ENCODE measurements at regions not wholly inside any gene's neighbourhood (a gene's known extent, or its start where the extent isn't known, plus 50 kb on each side); places are given as distances from the start of the nearest gene placed in this dataset.

DNA sequence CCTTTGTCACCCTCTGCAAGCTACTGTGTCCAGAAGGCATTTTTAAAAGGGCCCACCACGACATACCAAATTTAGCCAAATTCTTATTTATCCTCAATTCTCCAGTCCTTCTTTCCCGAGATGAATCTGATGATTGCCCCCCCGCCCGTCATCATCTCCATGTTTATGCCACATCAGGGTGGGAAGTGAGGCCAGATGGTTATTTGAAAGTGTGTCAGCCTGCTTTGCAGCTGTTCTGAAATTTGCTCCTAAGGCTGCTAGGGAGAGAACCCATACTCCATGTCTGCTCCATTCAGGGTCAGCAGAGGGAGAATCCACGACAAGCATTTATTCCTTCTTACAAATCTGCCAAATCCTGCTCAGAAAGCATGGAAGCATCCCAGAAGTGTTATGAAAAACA, 337.8 kb downstream of the ADAMTS20 start:
- Histone ChIP-seq H4K20me1 (ENCODE audit: low read length) (no peaks in the 10 kb centered on the region), H3K79me2 (ENCODE audit: low read length) (no peaks in the 10 kb centered on the region), H3K9ac (ENCODE audit: low read length) (no peak overlapping the region), H3K9me3 (ENCODE audit: low read length) (no peaks in the 10 kb centered on the region), H3K27me3 (ENCODE audit: low read length) (no peaks in the 10 kb centered on the region), H3K4me2 (ENCODE audit: low read length) (no peak overlapping the region), H3K4me3 (ENCODE audit: low read length) (no peak overlapping the region), H2AFZ (ENCODE audit: low read length) (no peak overlapping the region), H3K27ac (ENCODE audit: low read length) (no peak overlapping the region), H3K9me2 (replicated peaks; ENCODE audit: low read length) (no peaks in the 10 kb centered on the region), H3K4me1 (ENCODE audit: insufficient read depth, low read length) (no peaks in the 10 kb centered on the region; the same call in 1 of the 2 replicates), H3K36me3 (ENCODE audit: low read depth, low read length) (no peaks in the 10 kb centered on the region), H3F3A (ENCODE audit: low read length, unreplicated experiment) (no peaks in the 10 kb centered on the region)
- no peak for TF ChIP-seq EZH2phosphoT487 (IDR thresholded peaks at IDR 0.05; ENCODE audit: borderline replicate concordance, low read length)
- TF ChIP-seq, protein P1, sequence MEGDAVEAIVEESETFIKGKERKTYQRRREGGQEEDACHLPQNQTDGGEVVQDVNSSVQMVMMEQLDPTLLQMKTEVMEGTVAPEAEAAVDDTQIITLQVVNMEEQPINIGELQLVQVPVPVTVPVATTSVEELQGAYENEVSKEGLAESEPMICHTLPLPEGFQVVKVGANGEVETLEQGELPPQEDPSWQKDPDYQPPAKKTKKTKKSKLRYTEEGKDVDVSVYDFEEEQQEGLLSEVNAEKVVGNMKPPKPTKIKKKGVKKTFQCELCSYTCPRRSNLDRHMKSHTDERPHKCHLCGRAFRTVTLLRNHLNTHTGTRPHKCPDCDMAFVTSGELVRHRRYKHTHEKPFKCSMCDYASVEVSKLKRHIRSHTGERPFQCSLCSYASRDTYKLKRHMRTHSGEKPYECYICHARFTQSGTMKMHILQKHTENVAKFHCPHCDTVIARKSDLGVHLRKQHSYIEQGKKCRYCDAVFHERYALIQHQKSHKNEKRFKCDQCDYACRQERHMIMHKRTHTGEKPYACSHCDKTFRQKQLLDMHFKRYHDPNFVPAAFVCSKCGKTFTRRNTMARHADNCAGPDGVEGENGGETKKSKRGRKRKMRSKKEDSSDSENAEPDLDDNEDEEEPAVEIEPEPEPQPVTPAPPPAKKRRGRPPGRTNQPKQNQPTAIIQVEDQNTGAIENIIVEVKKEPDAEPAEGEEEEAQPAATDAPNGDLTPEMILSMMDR (conservative IDR thresholded peaks at IDR 0.05; ENCODE audit: low read depth, low read length), result no peak
- TF ChIP-seq EZH2 (IDR thresholded peaks at IDR 0.05; ENCODE audit: low read length, unreplicated experiment), result no peak
- DNase-seq, result no peak
- POLR2A ChIA-PET (ENCODE audit: unreplicated experiment), result no interaction called here
- intact Hi-C loops (cut with micrococcal nuclease), result loop anchor here (5.0 kb wide), 1 partner anchor 63 kb away; no protein-coding TSS in a partner anchor
- BruUV-seq (replicated peaks), result no TSS peak
- CTCF ChIA-PET, result no interaction called here
- ATAC-seq, result no peak

DNA sequence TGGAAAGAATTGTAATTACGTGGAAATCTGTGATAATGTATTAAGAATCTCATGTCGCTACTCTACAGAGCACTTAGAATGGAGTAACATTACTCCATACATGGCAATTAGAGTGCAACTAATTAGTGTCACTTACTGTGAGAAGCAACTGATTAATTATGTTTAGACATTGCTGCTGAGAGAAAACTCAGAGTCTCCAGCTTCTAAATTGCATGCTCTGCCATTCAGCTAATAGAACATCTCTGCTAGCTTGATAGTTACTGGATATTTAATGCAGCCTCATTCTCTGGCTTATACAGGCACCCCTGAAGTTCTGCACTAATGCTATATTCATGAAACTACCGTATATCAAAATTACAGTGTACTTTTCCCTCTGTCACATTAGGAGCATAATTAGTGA, 338.4 kb downstream of the ADAMTS20 start:
- Histone ChIP-seq H3K9me3 (ENCODE audit: low read length) (no peaks in the 10 kb centered on the region), H2AFZ (ENCODE audit: low read length) (no peak overlapping the region), H3F3A (ENCODE audit: low read length, unreplicated experiment) (no peaks in the 10 kb centered on the region), H3K4me1 (ENCODE audit: insufficient read depth, low read length) (no peaks in the 10 kb centered on the region; the same call in 1 of the 2 replicates), H3K27me3 (ENCODE audit: low read length) (no peaks in the 10 kb centered on the region), H3K27ac (ENCODE audit: low read length) (no peak overlapping the region), H3K36me3 (ENCODE audit: low read depth, low read length) (no peaks in the 10 kb centered on the region), H3K4me2 (ENCODE audit: low read length) (no peak overlapping the region), H3K9ac (ENCODE audit: low read length) (no peak overlapping the region), H3K4me3 (ENCODE audit: low read length) (no peak overlapping the region), H3K9me2 (replicated peaks; ENCODE audit: low read length) (0 out of 2 replicates have a peak, but pooled peaks cover 2% of the 10 kb centered on the region), H3K79me2 (ENCODE audit: low read length) (no peaks in the 10 kb centered on the region), H4K20me1 (ENCODE audit: low read length) (no peaks in the 10 kb centered on the region)
- no peak for ATAC-seq
- TF ChIP-seq, protein P1 (conservative IDR thresholded peaks at IDR 0.05; ENCODE audit: low read depth, low read length), result no peak
- no peak for TF ChIP-seq EZH2 (IDR thresholded peaks at IDR 0.05; ENCODE audit: low read length, unreplicated experiment)
- TF ChIP-seq EZH2phosphoT487 (IDR thresholded peaks at IDR 0.05; ENCODE audit: borderline replicate concordance, low read length), result no peak
- DNase-seq, result no peak
- ChIA-PET POLR2A (ENCODE audit: unreplicated experiment) (no interaction called here), CTCF (no interaction called here)
- intact Hi-C loops (cut with micrococcal nuclease), result loop anchor here (5.0 kb wide), 1 partner anchor 64 kb away; no protein-coding TSS in a partner anchor
- BruUV-seq (replicated peaks), result no TSS peak

DNA sequence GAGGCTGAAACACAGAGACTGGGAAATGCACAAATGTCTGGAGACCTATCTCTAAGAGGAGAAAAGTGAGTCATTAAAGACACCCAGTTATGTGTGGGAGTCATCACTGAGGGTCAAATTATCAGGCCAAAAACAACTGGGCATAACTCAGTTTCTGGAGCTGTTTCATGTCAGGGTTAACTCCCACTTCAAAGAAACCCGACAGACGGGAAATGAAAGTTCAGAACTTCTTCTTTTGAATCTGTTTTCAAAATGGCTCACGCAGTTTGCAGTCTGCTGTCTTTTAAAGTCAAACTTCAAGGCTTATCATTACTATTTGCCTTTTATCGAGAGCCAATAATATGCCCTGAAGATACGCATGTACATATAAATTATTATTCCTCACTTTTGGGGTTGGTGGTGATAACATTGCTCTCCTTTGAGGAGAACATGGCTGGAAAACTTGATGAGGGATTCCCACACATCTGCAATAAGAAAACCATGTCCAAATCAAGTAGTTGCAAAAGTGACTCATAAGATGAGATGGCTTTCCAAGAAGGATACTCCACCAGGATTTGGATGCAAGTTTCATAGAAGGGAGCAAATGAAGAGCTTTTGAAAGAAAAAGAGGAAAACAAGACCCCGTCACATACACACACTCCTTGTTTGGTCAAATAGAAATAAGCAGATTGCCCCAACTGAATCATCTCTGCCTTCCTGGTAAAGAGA, 341.4 kb downstream of the ADAMTS20 start:
- no TSS peak for BruUV-seq (replicated peaks)
- H3K9me2 ChIP-seq (replicated peaks; ENCODE audit: low read length), result 0 out of 2 replicates have a peak, but pooled peaks cover 2% of the 10 kb centered on the region
- H3K27ac ChIP-seq (ENCODE audit: low read length), result no peak overlapping the region
- no peaks in the 10 kb centered on the region for H3K27me3 ChIP-seq (ENCODE audit: low read length)
- no peak overlapping the region for H3K9ac ChIP-seq (ENCODE audit: low read length)
- no peaks in the 10 kb centered on the region for H4K20me1 ChIP-seq (ENCODE audit: low read length)
- peaks cover 9% of the 10 kb centered on the region for H3K4me1 ChIP-seq (ENCODE audit: insufficient read depth, low read length)
- intact Hi-C loops (cut with micrococcal nuclease), result loop anchor here (5.0 kb wide), 1 partner anchor 67 kb away; no protein-coding TSS in a partner anchor
- DNase-seq (peak; percentile 31), ATAC-seq (no peak)
- no peaks in the 10 kb centered on the region for H3K79me2 ChIP-seq (ENCODE audit: low read length)
- no peaks in the 10 kb centered on the region for H3K36me3 ChIP-seq (ENCODE audit: low read depth, low read length)
- ChIA-PET POLR2A (ENCODE audit: unreplicated experiment) (no interaction called here), CTCF (no interaction called here)
- 0 out of 2 replicates have a peak overlapping the region, but pooled peaks have one; percentile 20 for H2AFZ ChIP-seq (ENCODE audit: low read length)
- no peak overlapping the region for H3K4me3 ChIP-seq (ENCODE audit: low read length)
- no peak overlapping the region for H3K4me2 ChIP-seq (ENCODE audit: low read length)
- TF ChIP-seq EZH2phosphoT487 (IDR thresholded peaks at IDR 0.05; ENCODE audit: borderline replicate concordance, low read length) (no peak), EZH2 (IDR thresholded peaks at IDR 0.05; ENCODE audit: low read length, unreplicated experiment) (no peak)
- TF ChIP-seq, protein P1 (conservative IDR thresholded peaks at IDR 0.05; ENCODE audit: low read depth, low read length), result no peak
- H3F3A ChIP-seq (ENCODE audit: low read length, unreplicated experiment), result no peaks in the 10 kb centered on the region
- H3K9me3 ChIP-seq (ENCODE audit: low read length), result no peaks in the 10 kb centered on the region

All from PC-3 (cell line).